Stimulated activated CD8-positive, alpha-beta memory T cell treated with anti-CD3 and anti-CD28 coated beads, Interleukin-12 subunit alpha, Interleukin-12 subunit beta, amount 100 ng/mL, for 4 hours (primary cell): ENCODE measurements at regions not wholly inside any gene's neighbourhood (a gene's known extent, or its start where the extent isn't known, plus 50 kb on each side); places are given as distances from the start of the nearest gene placed in this dataset.

Experiments
- DNase-seq: peaks from one replicate; pipeline ENCODE4 v3.0.0-alpha.2; 2020; ENCODE audit warnings: low read depth

DNA sequence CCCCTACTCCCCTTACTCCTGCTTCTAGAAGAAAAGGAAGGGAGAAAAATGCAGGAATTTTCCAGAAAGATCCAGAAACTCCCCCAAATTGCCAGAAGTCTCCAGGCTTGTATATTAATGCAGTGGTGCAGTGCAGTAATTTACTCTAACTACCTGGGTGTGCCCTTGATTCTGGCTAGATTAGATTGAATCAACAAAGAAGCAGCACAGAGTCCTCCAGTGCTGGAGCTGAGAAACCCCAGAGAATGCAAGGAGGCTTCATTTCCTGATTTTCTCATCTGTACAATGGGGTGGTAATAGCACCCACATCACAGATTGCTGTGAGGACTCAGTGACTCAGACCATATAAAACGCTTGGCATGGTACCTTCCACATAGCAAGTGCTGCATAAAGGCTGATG lies 247.3 kb upstream of the RPL38 start:
- no peak for DNase-seq

DNA sequence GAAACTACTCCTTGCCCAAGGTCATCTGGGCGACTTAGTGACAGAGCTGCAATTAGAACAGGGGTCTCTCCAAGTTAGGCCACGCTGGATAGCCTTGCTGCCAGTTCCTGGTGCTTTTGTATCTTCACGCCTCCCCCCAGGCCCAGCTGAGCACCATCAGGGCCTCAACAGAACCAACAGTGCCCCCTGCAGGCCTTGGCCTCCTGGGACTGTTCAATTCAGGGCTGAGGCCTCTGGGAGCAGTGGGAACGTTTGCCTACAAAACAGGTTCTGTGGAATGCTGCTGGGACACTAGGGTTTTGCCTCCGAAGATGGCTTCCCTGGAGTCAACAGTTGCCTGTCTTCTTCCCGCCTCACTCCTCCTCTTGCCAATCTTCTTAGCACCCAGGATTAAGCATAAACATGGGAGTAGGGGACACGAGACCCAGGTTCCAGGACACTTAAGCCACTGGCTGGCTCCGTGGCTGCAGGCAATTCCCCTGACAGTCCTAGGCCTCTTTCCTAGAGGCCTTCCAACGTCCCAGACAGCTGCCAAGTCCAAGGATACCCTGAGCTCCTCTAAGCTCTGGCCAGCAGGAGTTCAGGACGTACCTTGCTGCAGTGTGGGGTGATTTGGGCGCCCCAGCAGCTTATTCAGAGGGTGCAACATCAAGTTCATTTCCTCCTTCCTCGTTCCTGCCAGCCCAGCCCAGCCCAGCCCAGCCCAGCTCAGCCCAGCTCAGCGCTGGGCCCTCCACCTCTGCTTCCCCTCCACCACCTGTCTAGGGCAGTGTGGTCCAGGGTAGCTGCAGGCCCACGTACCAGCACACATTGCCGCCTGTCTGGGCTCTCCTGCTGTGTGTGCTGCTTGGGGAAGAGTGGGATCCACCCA lies 246.6 kb upstream of the RPL38 start:
- DNase-seq, result no peak

DNA sequence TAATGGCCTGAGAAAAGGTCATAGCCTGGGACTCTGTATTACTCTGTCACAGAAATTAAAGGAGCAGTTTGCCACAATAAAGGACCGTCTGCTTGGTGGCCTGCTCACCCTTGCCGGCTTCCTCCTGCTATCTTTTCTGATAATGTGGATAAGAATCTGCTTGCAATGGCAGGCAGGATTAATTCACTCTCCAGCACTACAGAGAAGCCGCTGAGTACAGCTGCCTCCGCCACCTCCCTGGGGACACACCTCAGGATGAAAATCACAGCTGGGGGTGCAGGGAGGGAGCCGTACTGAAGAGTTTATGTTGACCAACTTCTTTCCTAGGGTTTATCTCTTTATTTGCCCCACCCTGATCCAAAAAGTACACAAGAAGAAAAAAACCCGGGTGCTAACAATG lies 245.9 kb upstream of the RPL38 start:
- no peak for DNase-seq

DNA sequence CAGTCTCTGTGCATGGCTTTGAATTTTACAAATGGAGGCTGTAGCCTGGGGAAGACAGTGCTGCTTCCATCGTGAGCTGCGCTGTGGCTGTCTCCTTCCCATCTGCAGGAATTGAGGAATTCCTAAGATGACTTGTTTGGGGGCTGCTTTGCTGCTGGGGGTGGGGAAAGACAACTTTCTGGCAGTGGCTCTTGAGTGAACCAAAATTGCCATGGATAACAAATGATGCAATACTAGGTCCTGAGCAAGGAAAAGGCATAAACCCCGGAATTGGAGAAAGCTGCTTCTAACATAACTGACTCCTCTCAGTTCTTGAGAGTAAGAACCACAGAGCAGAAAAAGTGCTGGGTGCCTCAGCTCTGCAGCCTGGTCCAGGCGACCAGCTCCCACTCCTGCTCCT lies 245.0 kb upstream of the RPL38 start:
- DNase-seq, result no peak

DNA sequence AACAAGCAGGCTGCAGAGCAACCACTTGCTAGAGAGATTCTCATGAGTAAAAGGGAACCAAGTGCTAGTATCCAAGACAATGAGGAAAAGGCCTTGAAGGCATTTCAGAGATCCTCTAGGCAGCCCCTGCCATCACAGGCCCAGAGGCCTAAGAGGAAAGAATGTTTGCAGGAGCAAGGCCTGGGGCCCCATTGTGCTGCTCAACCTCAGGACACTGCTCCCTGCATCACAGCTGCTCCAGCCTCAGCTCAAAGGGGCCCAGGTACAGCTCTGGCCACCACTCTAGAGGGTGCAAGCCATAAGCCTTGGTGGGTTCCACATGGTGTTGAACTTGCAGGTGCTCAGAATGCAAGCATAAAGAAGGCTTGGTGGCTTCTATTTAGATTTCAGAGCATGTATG lies 243.0 kb upstream of the RPL38 start:
- no peak for DNase-seq

DNA sequence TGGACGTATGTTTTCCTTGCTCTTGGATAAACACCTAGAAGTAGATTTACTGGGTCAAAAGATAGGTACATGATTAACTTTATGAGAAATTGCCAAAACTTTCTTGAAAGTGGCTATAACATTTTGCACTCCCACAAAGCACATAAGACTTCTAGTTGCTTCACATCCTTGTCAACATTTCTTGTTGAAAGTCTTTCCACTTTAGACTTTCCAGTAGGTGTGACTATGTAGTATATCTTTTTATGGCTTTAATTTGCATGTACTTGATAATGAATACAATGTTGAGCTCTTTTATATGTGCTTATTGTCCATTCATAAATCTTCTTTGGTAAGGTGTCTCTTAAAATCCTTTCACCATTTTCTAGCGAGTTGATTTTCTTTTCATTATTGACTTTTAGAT lies 241.2 kb upstream of the RPL38 start:
- no peak for DNase-seq

DNA sequence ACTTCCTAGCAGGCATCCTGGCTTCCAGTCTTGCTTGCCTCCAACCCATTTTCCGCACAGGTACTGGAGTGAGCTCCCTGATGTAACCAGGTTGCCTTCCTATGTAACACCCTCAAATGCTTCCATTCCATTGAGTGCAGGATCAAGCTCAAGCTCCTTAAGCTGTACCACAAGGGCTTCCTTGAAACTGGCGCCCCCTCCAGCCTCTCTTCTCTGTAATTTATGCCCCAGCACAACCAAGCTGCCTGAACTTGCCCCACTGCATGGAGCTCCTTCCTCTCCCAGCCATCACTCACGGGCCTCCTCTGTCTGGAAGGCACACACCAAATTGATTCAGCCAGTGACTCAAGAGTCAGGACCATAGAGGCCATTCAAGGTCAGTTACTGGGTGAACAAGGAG lies 234.8 kb upstream of the RPL38 start:
- no peak for DNase-seq

DNA sequence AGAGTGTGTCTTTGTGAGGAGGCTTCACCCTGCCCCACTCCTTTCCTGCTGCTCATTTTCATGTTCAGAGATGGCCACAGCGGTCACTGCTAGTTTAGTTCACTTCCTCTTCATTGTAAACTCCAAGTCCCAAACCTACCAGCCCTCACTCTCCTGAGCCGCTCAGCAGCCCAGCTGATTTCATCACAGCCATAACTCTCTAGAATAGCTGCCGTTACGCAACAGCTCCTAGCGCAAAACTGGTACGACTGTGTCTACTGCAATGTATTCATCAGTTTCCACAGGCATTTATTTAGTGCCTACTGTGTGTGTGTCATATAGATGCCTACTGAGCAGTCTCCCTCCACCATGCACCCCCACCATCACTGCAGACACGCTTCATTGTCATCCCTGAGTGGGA lies 233.5 kb upstream of the RPL38 start:
- no peak for DNase-seq

DNA sequence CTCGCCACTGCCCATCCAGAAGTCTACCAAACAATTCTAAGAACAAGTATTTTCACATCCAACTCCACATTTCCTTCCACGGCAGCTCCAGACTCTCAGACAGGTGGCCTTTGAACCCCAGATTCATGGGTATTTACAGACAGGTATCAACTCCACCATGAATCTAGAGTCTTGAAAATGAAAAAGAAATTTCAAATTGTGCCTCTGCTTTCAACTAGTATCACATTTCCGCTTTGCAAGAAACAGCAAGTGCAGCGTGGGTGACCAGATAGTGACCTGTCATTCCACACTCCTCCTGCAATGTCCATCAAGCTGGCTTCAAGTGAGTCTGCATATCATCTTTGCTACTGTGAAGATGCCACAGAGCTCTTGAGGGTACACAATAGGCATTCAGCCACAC lies 232.4 kb upstream of the RPL38 start:
- DNase-seq, result no peak

DNA sequence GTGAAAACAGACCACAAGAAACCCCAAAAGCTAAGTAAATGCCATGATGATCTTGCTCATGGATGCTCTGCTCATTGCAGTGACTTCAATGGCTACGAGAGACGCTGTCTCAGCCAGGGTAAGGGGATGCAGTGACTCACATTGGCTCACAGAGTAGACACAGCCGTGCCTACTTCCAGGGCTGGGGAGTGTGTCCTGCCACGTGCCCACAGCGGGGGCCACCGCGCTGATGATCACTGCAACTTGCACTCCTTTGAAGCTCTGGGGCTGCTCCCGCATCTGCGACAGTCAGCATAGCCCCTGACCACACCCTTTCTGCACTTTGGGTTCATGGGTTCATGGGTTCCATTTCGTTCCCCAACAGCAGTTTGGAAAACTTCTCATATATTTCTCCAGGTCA lies 231.4 kb upstream of the RPL38 start:
- no peak for DNase-seq

DNA sequence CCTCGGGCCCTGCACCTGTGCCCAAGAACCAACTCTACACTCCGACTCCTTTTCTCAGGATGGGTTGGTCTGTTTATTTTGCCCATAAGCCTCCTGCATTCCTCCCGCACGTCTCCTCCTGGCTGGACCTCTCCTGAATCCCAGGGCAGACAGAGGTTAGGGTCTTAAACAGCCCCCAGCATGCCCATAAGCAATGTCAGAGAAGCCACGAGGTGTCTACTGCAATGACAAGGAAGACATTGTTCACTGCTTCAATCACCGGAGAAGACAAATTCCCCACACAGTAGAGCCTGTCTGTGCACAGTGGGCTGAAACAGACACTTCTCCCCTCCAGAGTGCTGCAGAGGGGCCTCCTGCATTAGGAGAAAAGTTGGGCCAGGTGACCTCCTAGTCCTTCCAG lies 230.6 kb upstream of the RPL38 start:
- DNase-seq, result no peak

DNA sequence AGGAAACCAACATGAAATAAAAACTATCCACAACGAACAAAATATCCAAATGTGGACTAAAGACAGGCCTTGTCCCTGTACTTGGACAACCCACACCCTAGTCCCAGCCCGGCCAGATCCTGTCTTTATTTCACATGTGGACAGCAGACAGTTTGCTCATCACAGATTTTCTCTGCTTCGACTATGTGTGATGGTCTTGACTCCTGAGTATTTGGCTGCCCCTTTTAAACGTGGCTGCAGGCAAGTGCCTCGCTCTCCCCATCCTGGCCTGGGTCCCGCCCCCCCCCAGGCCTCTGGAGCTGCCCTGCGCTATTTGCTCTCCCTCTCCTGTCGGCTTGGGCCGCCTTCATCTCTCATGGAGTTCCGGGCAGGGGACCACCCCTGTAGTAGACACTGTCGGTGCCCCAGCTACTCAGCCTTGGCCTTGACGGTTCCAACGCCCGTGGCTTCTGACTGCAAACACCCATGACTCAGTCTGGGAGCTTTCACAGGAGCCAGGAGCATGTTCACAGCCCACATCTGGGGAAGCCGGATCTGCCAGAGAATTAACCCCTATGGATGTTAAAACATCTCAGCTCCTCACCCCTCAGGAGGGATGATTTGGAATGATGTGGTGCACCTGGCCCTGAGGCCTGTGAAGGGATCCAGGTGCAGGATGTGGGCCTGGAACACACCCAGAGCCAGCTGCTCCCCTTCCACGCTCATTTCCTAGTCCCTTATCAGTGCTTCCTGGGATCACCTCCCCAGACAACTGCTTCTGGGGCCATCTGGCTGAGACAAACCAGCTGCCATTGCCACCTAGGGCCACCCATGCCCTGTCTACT lies 229.7 kb upstream of the RPL38 start:
- no peak for DNase-seq

DNA sequence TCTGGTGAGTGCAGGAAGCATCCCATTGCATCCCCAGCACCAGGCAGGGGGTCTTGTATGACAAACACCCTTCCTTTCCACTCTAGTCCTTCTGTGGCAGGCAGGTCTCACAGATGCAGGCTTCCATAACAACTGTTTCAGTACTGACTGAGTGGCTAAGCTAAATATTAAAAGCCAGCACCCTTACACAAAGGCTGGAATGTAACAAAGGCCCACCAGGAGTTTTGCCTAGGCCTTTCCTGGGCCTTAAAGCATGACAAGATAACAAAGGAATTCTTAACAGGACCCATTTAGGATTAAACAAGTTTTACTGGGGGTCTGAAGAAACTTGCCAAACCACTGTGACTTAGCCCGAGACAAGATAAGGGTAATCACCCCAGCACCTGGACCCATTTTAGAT lies 228.9 kb upstream of the RPL38 start:
- no peak for DNase-seq

DNA sequence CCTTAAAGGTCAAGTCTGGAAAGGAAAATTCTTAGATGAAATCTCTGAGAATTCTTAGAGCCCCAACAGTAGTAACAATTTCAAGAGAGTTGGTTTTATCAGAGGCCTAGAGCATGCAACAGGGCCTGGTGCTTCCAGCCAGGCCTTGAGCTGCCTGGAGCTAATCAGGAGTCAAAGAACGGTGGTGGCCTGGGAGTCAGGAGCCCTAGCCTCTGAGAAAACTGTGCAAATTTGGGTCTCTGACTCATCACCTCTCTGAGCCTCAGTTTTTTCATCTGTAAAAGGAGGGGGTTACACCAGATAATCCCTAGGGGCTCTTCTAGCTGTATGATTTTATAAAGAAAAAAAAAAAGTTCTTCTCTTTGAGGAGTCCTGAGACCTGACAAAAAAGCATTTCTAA lies 227.3 kb upstream of the RPL38 start:
- DNase-seq, result no peak

DNA sequence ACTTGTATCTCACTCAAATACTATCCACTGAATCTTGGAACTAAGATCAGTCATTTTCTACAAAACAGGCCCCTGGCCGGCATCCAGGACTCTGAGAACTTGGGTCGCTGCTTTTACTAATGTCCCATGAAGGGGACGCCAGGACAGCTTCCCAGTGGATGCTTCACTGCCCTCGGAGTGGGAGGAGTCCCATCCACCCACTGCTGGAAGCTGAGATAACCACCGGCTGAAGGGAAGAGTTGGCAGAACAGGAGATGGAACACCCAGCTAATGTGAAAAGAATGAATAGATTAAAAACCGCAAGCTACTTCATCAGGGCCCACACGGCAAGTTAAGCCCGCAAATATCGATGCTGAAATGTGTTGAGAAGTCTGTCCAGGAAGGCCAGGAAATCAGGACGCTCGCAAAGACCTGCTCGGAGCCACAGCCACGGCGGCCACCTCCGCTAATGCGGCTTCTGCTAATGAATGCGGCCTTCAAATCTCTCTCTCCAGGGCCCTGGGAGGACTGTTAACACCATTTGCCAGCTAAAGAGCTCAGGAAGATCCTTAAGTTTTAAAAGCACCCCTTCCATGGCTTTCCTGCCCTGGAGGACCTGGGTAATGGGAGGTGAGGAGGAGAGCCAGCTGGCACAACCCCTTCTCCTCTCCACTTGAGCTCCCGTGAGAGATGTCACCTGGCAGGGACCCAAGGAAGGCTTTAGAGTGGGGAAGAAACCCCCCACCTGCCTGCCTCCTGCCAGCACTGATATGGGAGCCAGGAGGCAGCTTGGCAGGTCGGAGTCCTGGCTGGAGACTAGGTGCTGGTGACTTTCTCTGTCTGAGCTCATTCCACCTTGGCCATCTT lies 226.6 kb upstream of the RPL38 start:
- DNase-seq, result no peak

DNA sequence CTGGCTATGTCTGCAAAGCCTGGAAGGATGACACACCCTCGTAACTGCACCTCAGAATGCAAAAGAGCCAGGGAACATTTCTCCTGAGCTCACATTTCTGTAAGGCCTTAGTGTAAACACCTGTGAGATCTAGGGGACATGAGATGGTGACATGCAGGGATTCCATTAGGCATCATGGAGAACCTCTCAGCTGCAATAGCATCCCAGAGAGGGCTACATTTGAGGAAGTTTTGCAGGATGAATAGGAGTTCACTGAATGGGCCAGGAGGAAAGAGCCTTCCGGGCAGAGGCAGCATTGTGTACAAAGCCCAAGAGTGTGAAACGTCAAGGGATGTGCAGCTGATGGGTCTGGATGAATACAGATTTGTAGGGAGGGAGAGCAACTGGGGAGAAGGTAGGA lies 223.0 kb upstream of the RPL38 start:
- DNase-seq, result no peak

DNA sequence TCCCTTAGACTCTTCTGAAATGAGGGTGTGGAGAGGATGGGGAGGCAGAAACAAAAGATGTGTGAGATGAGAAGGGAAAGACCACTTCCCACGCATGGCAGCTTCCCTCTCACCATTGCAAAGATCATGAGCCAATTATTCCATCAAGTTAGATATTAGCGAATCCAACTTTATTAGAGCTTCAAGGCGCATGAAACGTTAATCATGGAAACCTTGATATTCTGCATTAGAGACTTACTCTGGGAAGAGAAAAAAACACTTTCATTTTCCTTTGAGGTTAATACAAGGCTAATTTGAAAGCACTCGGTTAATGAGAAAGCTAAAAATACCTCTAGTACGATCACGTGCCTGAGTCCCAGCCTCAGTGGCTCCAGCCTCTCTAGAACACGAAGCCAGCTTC lies 220.6 kb upstream of the RPL38 start:
- DNase-seq, result no peak

DNA sequence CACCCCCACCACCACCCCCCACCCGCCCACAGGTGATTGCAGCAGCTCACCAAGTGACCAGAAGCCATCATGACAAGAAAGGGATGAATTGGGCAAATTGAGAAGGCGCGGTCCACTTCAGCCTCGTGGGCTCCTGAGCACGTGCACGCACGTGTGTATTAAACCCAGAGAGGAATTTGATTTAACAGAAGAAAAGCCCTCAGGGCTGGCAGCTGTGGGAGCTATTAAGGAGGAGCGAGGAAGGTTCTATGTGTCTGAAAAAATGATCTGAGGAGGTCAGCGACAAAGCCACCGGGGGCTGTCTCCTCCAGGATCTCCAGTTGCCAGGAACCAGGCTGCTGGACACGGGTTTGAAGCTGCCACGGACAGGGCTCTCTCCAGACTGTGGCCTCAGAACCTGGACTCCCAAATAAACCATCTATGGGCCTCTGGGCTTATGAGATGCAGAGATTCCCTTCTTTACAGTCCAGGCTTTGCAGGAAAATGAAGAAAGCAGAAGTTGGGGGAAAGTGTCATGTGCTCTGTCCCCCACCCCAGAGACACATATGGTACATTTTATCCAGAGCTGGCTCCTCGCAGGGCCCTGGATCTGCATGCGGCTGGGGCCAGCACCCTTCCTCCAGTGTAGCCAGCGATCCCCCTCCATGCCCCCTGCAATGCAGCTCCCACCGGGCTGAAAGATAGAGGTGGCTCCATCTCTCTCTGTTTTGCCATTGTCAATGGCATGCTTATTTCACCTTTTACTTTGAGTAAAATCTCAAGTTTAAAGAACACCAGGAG lies 219.7 kb upstream of the RPL38 start:
- DNase-seq, result no peak

DNA sequence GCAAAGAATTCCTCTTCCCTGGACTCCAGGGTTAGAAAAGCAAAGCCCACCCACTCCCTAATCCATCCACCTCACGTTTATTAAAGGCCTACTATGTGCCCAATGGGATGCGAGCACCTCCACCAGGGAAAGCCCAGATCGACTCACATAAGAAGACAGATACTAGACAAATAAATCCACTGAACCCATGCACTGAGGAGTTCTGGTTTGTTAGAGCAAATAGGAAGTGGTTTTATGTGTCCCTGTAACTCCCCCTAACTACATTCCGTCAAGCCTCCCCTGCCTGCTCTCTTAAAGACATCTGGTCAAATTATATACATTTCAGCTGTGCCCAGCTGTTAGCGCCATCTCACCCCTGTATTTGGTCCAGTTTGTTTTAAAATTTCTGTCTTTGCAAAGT lies 218.5 kb upstream of the RPL38 start:
- no peak for DNase-seq

DNA sequence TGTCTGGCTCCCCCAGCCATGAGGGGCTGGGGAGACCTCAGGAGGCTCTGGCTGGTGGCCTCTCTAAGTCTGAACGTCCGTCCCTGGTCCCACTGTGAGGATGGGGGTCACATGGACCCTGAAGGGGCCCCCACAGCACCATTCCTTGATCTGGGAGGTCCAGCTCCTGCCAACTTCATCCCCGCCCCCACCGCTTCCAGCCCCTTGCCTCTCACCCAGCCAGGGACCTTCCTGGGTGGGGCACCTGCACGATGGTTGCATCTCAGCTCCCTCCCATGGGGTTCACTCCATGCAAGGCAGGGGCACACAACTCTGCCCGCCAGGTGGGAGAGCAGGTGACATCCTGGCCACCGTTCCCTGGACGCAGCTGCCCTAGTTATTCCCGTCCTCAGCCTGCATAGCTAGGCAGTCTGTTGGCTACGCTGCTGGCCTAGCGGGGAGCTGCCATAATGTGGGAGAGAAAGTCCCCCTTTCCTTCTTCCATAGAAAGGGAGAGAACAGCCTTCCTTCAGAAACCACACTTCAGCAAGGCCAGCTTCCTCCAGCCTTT lies 217.9 kb upstream of the RPL38 start:
- DNase-seq, result no peak

DNA sequence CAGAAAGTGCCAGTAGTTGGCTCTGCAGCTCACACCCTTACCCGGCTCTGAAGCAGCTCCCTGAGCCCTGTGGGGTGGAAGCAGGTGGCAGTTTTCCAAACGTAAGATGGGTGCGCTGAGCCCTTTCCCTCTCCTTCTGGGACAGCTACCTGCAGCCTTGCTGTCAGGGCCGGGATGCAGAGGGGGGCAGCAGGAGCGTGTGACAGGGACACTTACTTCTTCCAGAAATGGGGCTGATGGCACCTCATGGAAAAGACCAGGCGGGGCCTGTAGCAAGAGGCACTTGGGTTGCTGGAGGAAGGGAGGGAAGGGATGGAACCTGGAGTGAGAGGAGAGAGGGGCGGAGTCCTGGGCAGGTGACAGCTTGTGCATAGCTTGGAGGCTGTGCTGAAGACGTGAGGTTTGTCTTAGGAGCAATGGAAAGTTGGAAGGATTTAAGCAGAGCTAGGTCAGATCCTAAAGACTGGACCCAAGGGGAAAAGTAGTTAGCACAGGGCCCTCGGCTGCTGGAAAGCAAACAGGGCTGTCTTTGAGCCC lies 216.8 kb upstream of the RPL38 start:
- DNase-seq, result no peak
